Inferior parietal cortex (tissue), 1 donor: ENCODE measurements at regions not wholly inside any gene's neighbourhood (a gene's known extent, or its start where the extent isn't known, plus 50 kb on each side); places are given as distances from the start of the nearest gene placed in this dataset.
"Not testable (repeated sequence)": the region's sequence is repeated elsewhere in the genome, so short reads cannot be mapped to it uniquely, and the experiment has no call there.

Source experiments
- DNase-seq: peaks from one replicate; pipeline ENCODE4 v3.0.0-alpha.2; 2016; ENCODE audit errors: extremely low spot score

GRCh38 chr2:53493210-53493609, 274.4 kb upstream of the CHAC2 start:
- DNase-seq, result no peak

GRCh38 chr2:53490659-53491058, 276.9 kb upstream of the CHAC2 start:
- peak; percentile 55 for DNase-seq

GRCh38 chr2:53486185-53486899, 281.3 kb upstream of the CHAC2 start:
- DNase-seq, result not testable (repeated sequence)

- no peak for DNase-seq
Observed at GRCh38 chr2:53485021-53485728, 282.4 kb upstream of the CHAC2 start.

GRCh38 chr2:53484531-53484930, 283.1 kb upstream of the CHAC2 start:
- DNase-seq, result no peak

GRCh38 chr2:53477517-53477916, 290.1 kb upstream of the CHAC2 start:
- DNase-seq, result no peak

GRCh38 chr2:53476834-53477233, 290.8 kb upstream of the CHAC2 start:
- DNase-seq, result no peak

GRCh38 chr2:53475766-53476165, 291.8 kb upstream of the CHAC2 start:
- no peak for DNase-seq

- no peak for DNase-seq
Observed at GRCh38 chr2:53475321-53475720, 292.3 kb upstream of the CHAC2 start.

- no peak for DNase-seq
Observed at GRCh38 chr2:53474914-53475313, 292.7 kb upstream of the CHAC2 start.

GRCh38 chr2:53473775-53474311, 293.8 kb upstream of the CHAC2 start:
- DNase-seq, result no peak

- no peak for DNase-seq
Observed at GRCh38 chr2:53473236-53473635, 294.4 kb upstream of the CHAC2 start.

- DNase-seq, result no peak
Observed at GRCh38 chr2:53467467-53468180, 300.0 kb upstream of the CHAC2 start.

- DNase-seq, result no peak
Observed at GRCh38 chr2:53463806-53464726, 303.5 kb upstream of the CHAC2 start.

- no peak for DNase-seq
Observed at GRCh38 chr2:53460937-53461336, 306.7 kb upstream of the CHAC2 start.

- no peak for DNase-seq
Observed at GRCh38 chr2:53460347-53460746, 307.3 kb upstream of the CHAC2 start.

- DNase-seq, result no peak
Observed at GRCh38 chr2:53455094-53455493, 312.5 kb upstream of the CHAC2 start.

GRCh38 chr2:53452957-53453748, 314.5 kb upstream of the CHAC2 start:
- no peak for DNase-seq

- no peak for DNase-seq
Observed at GRCh38 chr2:53452400-53452799, 315.2 kb upstream of the CHAC2 start.

GRCh38 chr2:53450923-53451322, 316.7 kb upstream of the CHAC2 start:
- DNase-seq, result no peak

GRCh38 chr2:53448591-53448990, 319.0 kb upstream of the CHAC2 start:
- DNase-seq, result no peak
